ENCODE measurements at regions not wholly inside any gene's neighbourhood (a gene's known extent, or its start where the extent isn't known, plus 50 kb on each side); places are given as distances from the start of the nearest gene placed in this dataset.

DNA sequence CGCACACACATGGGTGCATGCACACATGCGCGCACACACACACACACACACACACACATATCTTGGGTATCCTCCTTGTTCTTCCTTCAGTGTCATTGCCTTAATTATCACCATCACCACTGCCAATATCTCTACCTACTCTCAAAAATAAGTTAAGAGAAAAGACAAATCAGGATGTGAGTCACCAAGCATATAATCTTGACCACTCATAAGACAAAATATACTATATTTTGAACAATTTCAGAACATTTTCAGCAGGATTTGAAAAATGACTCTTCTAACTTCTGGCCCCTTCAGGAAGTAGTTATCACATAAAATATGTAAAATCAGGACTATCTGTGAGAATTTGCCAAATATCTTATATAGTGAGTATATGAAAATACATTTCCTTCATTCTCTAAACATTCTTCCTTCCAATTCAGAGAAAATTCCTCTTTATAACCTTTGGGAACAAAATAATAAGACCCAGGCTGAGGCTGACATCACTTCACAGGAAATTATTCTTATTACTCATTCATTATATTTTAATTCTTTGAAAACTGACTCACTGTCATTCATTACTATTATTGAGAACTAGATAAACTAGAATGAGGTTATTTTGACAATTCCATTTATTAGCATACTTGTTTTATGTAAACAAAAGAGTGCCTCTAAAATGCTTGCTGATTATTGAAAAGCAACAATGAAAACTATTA is 772.0 kb upstream of the ACO1 start:
- Histone ChIP-seq H3K23ac (ENCODE audit: low read depth, low read length) (no peak overlapping the region), H3K79me1 (ENCODE audit: low read depth in 1 of 2, low read length in 2 of 2) (no peaks in the 10 kb centered on the region), H4K91ac (ENCODE audit: insufficient read depth, low read depth, low read length) (no peak overlapping the region), H3K9ac (ENCODE audit: low read depth, low read length) (no peak overlapping the region), H2BK5ac (ENCODE audit: low read depth, low read length, poor library complexity, severe bottlenecking) (no peak overlapping the region), H3K36me3 (ENCODE audit: control insufficient read depth, insufficient read depth, low read length) (no peaks in the 10 kb centered on the region), H2BK120ac (ENCODE audit: low read depth, low read length) (no peak overlapping the region), H3K4me2 (ENCODE audit: low read depth, low read length) (no peak overlapping the region), H2AK9ac (replicated peaks; ENCODE audit: low read depth, low read length, poor library complexity) (no peak overlapping the region), H2BK15ac (ENCODE audit: low read depth, low read length) (no peak overlapping the region), H2AFZ (replicated peaks; ENCODE audit: low read length, poor library complexity) (no peak overlapping the region), H3K4ac (ENCODE audit: low read depth, low read length) (no peak overlapping the region), H3K4me3 (ENCODE audit: insufficient read depth, low read depth, low read length) (no peak overlapping the region), H3K4me1 (ENCODE audit: control insufficient read depth, insufficient read depth, low read length) (no peaks in the 10 kb centered on the region), H4K8ac (ENCODE audit: low read depth in 2 of 2, low read length in 2 of 2) (no peak overlapping the region), H3K18ac (ENCODE audit: low read depth, low read length) (no peak overlapping the region), H3K27me3 (ENCODE audit: control insufficient read depth, insufficient read depth, low read length) (no peaks in the 10 kb centered on the region), H3K9me1 (ENCODE audit: insufficient read depth, low read length) (no peaks in the 10 kb centered on the region), H3K14ac (replicated peaks; ENCODE audit: low read depth, low read length) (no peak overlapping the region), H3K27ac (ENCODE audit: insufficient read depth, low read length) (no peak overlapping the region), H4K20me1 (ENCODE audit: insufficient read depth, low read length) (no peaks in the 10 kb centered on the region), H2BK20ac (ENCODE audit: low read depth, low read length) (no peak overlapping the region), H4K5ac (ENCODE audit: low read depth, low read length) (no peak overlapping the region), H3K9me3 (ENCODE audit: control insufficient read depth, insufficient read depth, low read length) (peaks cover 2% of the 10 kb centered on the region; the same call in 1 of the 2 replicates), H3K56ac (ENCODE audit: extremely low read depth, insufficient read depth, low read length) (no peak overlapping the region), H2AK5ac (ENCODE audit: low read depth, low read length) (no peak overlapping the region)
- TF ChIP-seq CEBPB (IDR thresholded peaks at IDR 0.05; ENCODE audit: low read depth, low read length): no peak
- TF ChIP-seq RAD21 (IDR thresholded peaks at IDR 0.05; ENCODE audit: low read length): no peak
- no peak for TF ChIP-seq RCOR1 (IDR thresholded peaks at IDR 0.05; ENCODE audit: insufficient replicate concordance, low read length)
- no peak for TF ChIP-seq POLR2A (IDR thresholded peaks at IDR 0.05; ENCODE audit: low read depth, low read length)
- no peak for TF ChIP-seq BHLHE40 (IDR thresholded peaks at IDR 0.05; ENCODE audit: low read depth, low read length)
- TF ChIP-seq, protein P1, sequence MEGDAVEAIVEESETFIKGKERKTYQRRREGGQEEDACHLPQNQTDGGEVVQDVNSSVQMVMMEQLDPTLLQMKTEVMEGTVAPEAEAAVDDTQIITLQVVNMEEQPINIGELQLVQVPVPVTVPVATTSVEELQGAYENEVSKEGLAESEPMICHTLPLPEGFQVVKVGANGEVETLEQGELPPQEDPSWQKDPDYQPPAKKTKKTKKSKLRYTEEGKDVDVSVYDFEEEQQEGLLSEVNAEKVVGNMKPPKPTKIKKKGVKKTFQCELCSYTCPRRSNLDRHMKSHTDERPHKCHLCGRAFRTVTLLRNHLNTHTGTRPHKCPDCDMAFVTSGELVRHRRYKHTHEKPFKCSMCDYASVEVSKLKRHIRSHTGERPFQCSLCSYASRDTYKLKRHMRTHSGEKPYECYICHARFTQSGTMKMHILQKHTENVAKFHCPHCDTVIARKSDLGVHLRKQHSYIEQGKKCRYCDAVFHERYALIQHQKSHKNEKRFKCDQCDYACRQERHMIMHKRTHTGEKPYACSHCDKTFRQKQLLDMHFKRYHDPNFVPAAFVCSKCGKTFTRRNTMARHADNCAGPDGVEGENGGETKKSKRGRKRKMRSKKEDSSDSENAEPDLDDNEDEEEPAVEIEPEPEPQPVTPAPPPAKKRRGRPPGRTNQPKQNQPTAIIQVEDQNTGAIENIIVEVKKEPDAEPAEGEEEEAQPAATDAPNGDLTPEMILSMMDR (conservative IDR thresholded peaks at IDR 0.05; ENCODE audit: low read depth, low read length): no peak
- no peak for TF ChIP-seq NFE2L2 (IDR thresholded peaks at IDR 0.05; ENCODE audit: low read depth, low read length)
- no peak for TF ChIP-seq MXI1 (IDR thresholded peaks at IDR 0.05; ENCODE audit: borderline replicate concordance, low read depth, low read length)
- BruUV-seq (replicated peaks): no TSS peak
- DNase-seq (no peak), ATAC-seq (ENCODE audit: low read depth) (no peak)
- dilution Hi-C loops (cut with HindIII; ENCODE audit: low sequenced_read_pairs, unreplicated experiment): no loop called here
- in situ Hi-C loops (cut with MboI; ENCODE audit: low sequenced_read_pairs): no loop called here
- intact Hi-C loops (cut with micrococcal nuclease): no loop called here
- POLR2A ChIA-PET (ENCODE audit: unreplicated experiment): no interaction called here
- CTCF ChIA-PET: no interaction called here
- 100% methylated on average over 3 of the region's 3 CpGs; no CpG with 5 or more reads in 1 of the 2 experiments for WGBS, 2 experiments (ENCODE audit: extremely low coverage in 2 of 2, insufficient read length in 1 of 2)
